ENCODE measurements at regions not wholly inside any gene's neighbourhood (a gene's known extent, or its start where the extent isn't known, plus 50 kb on each side); places are given as distances from the start of the nearest gene placed in this dataset.

DNA sequence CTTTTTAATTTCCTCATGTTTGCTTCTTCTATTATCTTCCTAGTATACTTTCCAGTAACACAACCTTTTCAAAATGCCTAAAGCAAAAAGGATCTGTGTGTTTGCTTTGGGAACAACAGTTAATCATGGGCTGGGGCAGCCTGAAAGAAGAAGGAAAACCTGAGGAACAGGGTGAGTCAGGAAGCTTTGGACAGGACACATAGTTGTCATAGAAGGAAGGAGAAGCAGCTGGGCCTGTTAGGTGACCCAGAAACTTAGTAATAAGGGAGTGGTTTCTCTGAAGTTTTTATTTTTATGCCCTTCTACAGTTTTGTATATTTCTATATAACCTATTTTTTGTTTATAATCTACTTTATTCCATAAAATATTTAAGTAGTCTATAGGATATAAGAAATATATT lies 61.4 kb downstream of the CD24 start:
- no peak for TF ChIP-seq CEBPB (IDR thresholded peaks at IDR 0.05)
- TF ChIP-seq, protein P1, sequence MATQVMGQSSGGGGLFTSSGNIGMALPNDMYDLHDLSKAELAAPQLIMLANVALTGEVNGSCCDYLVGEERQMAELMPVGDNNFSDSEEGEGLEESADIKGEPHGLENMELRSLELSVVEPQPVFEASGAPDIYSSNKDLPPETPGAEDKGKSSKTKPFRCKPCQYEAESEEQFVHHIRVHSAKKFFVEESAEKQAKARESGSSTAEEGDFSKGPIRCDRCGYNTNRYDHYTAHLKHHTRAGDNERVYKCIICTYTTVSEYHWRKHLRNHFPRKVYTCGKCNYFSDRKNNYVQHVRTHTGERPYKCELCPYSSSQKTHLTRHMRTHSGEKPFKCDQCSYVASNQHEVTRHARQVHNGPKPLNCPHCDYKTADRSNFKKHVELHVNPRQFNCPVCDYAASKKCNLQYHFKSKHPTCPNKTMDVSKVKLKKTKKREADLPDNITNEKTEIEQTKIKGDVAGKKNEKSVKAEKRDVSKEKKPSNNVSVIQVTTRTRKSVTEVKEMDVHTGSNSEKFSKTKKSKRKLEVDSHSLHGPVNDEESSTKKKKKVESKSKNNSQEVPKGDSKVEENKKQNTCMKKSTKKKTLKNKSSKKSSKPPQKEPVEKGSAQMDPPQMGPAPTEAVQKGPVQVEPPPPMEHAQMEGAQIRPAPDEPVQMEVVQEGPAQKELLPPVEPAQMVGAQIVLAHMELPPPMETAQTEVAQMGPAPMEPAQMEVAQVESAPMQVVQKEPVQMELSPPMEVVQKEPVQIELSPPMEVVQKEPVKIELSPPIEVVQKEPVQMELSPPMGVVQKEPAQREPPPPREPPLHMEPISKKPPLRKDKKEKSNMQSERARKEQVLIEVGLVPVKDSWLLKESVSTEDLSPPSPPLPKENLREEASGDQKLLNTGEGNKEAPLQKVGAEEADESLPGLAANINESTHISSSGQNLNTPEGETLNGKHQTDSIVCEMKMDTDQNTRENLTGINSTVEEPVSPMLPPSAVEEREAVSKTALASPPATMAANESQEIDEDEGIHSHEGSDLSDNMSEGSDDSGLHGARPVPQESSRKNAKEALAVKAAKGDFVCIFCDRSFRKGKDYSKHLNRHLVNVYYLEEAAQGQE (IDR thresholded peaks at IDR 0.05; ENCODE audit: low read depth): no peak
- TF ChIP-seq, protein P2, sequence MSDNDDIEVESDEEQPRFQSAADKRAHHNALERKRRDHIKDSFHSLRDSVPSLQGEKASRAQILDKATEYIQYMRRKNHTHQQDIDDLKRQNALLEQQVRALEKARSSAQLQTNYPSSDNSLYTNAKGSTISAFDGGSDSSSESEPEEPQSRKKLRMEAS (IDR thresholded peaks at IDR 0.05): no peak
- TF ChIP-seq TEAD4 (IDR thresholded peaks at IDR 0.05): no peak
- TF ChIP-seq YY1 (IDR thresholded peaks at IDR 0.05; ENCODE audit: low read depth): no peak
- no peak for TF ChIP-seq TAF1 (IDR thresholded peaks at IDR 0.05; ENCODE audit: low read depth)

All from Ishikawa (cell line).